Spleen (tissue), 7 donors: ENCODE measurements at regions not wholly inside any gene's neighbourhood (a gene's known extent, or its start where the extent isn't known, plus 50 kb on each side); places are given as distances from the start of the nearest gene placed in this dataset.

ENCODE experiments used
- CTCF ChIP-seq, 11 experiments: fragments of 200-600 bp in 7 of 11; fragments of 450-650 bp in 4 of 11; sonication (generic) in 4 of 11; IDR thresholded peaks in 8 of 11; conservative IDR thresholded peaks in 3 of 11; 1 replicate in 7 of 11; 2 replicates in 4 of 11; pipeline versions ENCODE4 v1.4.0 to v1.8.0; 2016 to 2021; ENCODE audit warnings: antibody characterized with exemption in 11 of 11, inconsistent platforms in 4 of 11, mild to moderate bottlenecking in 1 of 11
- POLR2A ChIP-seq, 3 donors: fragments of 450-650 bp; IDR thresholded peaks; one replicate each; pipeline ENCODE4 v1.5.1; 2017; ENCODE audit warnings: antibody characterized with exemption in 3 of 3, mild to moderate bottlenecking in 1 of 3
- donor health status: DM: no; HTN: no; CAD: no; lungs with moderate emphysema.
- donor health status: DM: no; HTN: no; CAD: no.
- donor health status: DM: no; HTN: no; CAD: no.

GRCh38 chr4:64857815-64858214 is 448.6 kb upstream of the TECRL start:
- TF ChIP-seq POLR2A (IDR thresholded peaks at IDR 0.05) (no peak), CTCF (IDR thresholded peaks at IDR 0.05 in 8 of 11, conservative IDR thresholded peaks at IDR 0.05 in 3 of 11) (no peak)
